HG03457 (cell line): ENCODE measurements at regions not wholly inside any gene's neighbourhood (a gene's known extent, or its start where the extent isn't known, plus 50 kb on each side); places are given as distances from the start of the nearest gene placed in this dataset.
"Not testable (repeated sequence)": the region's sequence is repeated elsewhere in the genome, so short reads cannot be mapped to it uniquely, and the experiment has no call there.

Experiments used
- ATAC-seq: cut with Tn5 transposase; IDR thresholded peaks from one replicate; pipeline ENCODE4 v1.9.1; 2021; ENCODE audit warnings: moderate number of reproducible peaks; ENCODE audit not compliant: unreplicated experiment

GRCh38 chr5:99032234-99033013 lies 103.6 kb upstream of the CHD1 start:
- no peak for ATAC-seq

GRCh38 chr5:99030906-99031440 lies 102.2 kb upstream of the CHD1 start:
- no peak for ATAC-seq

GRCh38 chr5:99029172-99029571 lies 100.4 kb upstream of the CHD1 start:
- ATAC-seq = no peak

GRCh38 chr5:99028170-99028569 lies 99.4 kb upstream of the CHD1 start:
- not testable (repeated sequence) for ATAC-seq

GRCh38 chr5:99025298-99026045 lies 96.7 kb upstream of the CHD1 start:
- ATAC-seq = no peak

GRCh38 chr5:99023330-99023729 lies 94.5 kb upstream of the CHD1 start:
- ATAC-seq = no peak

- ATAC-seq = no peak
Measured at GRCh38 chr5:99022250-99022649, 93.4 kb upstream of the CHD1 start.

- ATAC-seq = no peak
Measured at GRCh38 chr5:99020698-99021048, 91.9 kb upstream of the CHD1 start.

- peak; percentile 56 for ATAC-seq
Measured at GRCh38 chr5:99019812-99020697, 91.2 kb upstream of the CHD1 start.

GRCh38 chr5:99019254-99019653 lies 90.4 kb upstream of the CHD1 start:
- ATAC-seq = no peak

GRCh38 chr5:99010294-99010693 lies 81.5 kb upstream of the CHD1 start:
- ATAC-seq = no peak

- not testable (repeated sequence) for ATAC-seq
Measured at GRCh38 chr5:99008009-99008408, 79.2 kb upstream of the CHD1 start.

- ATAC-seq = no peak
Measured at GRCh38 chr5:99005506-99005905, 76.7 kb upstream of the CHD1 start.

GRCh38 chr5:99004960-99005359 lies 76.2 kb upstream of the CHD1 start:
- ATAC-seq = peak; percentile 100

GRCh38 chr5:99000876-99001275 lies 72.1 kb upstream of the CHD1 start:
- ATAC-seq = no peak

- ATAC-seq = no peak
Measured at GRCh38 chr5:99000221-99000620, 71.4 kb upstream of the CHD1 start.

- ATAC-seq = no peak
Measured at GRCh38 chr5:98999631-99000030, 70.8 kb upstream of the CHD1 start.

GRCh38 chr5:98997000-98997399 lies 68.2 kb upstream of the CHD1 start:
- ATAC-seq = no peak

GRCh38 chr5:98994611-98995010 lies 65.8 kb upstream of the CHD1 start:
- no peak for ATAC-seq

GRCh38 chr5:98993512-98993911 lies 64.7 kb upstream of the CHD1 start:
- ATAC-seq = no peak

- no peak for ATAC-seq
Measured at GRCh38 chr5:98992552-98992951, 63.7 kb upstream of the CHD1 start.
